Stimulated activated CD4-positive, alpha-beta T cell treated with anti-CD3 and anti-CD28 coated beads, Interleukin-2, amount 100 ng/mL, for 4 hours (primary cell): ENCODE measurements at regions not wholly inside any gene's neighbourhood (a gene's known extent, or its start where the extent isn't known, plus 50 kb on each side); places are given as distances from the start of the nearest gene placed in this dataset.

ENCODE experiments used
- DNase-seq: peaks from one replicate; pipeline ENCODE4 v3.0.0-alpha.2; 2020; ENCODE audit warnings: low read depth

GRCh38 chr15:39153716-39154115 lies 427.2 kb upstream of the THBS1 start:
- DNase-seq: no peak

- DNase-seq: no peak
Measured at GRCh38 chr15:39154227-39154638, 426.6 kb upstream of the THBS1 start.

- no peak for DNase-seq
Measured at GRCh38 chr15:39154776-39155175, 426.1 kb upstream of the THBS1 start.

GRCh38 chr15:39156166-39156565 lies 424.7 kb upstream of the THBS1 start:
- no peak for DNase-seq

GRCh38 chr15:39156646-39157250 lies 424.1 kb upstream of the THBS1 start:
- DNase-seq: no peak

- DNase-seq: no peak
Measured at GRCh38 chr15:39157882-39158281, 423.0 kb upstream of the THBS1 start.

GRCh38 chr15:39159833-39160232 lies 421.0 kb upstream of the THBS1 start:
- DNase-seq: no peak

- DNase-seq: no peak
Measured at GRCh38 chr15:39161096-39161495, 419.8 kb upstream of the THBS1 start.

- no peak for DNase-seq
Measured at GRCh38 chr15:39165020-39165706, 415.7 kb upstream of the THBS1 start.

- DNase-seq: no peak
Measured at GRCh38 chr15:39167164-39168058, 413.5 kb upstream of the THBS1 start.

GRCh38 chr15:39171944-39172368 lies 408.9 kb upstream of the THBS1 start:
- DNase-seq: no peak

GRCh38 chr15:39172380-39173281 lies 408.2 kb upstream of the THBS1 start:
- DNase-seq: no peak

- no peak for DNase-seq
Measured at GRCh38 chr15:39173426-39173825, 407.5 kb upstream of the THBS1 start.

GRCh38 chr15:39174332-39174731 lies 406.5 kb upstream of the THBS1 start:
- no peak for DNase-seq

GRCh38 chr15:39176030-39176429 lies 404.8 kb upstream of the THBS1 start:
- no peak for DNase-seq

GRCh38 chr15:39177561-39177960 lies 403.3 kb upstream of the THBS1 start:
- no peak for DNase-seq

GRCh38 chr15:39180030-39180429 lies 400.8 kb upstream of the THBS1 start:
- no peak for DNase-seq

- no peak for DNase-seq
Measured at GRCh38 chr15:39180483-39180933, 400.4 kb upstream of the THBS1 start.

- no peak for DNase-seq
Measured at GRCh38 chr15:39181056-39181747, 399.7 kb upstream of the THBS1 start.

GRCh38 chr15:39181940-39182339 lies 398.9 kb upstream of the THBS1 start:
- DNase-seq: no peak
